MM.1S (cell line): ENCODE measurements at regions not wholly inside any gene's neighbourhood (a gene's known extent, or its start where the extent isn't known, plus 50 kb on each side); places are given as distances from the start of the nearest gene placed in this dataset.

Experiments used
- DNase-seq: peaks from one replicate; pipeline ENCODE4 v3.0.0-alpha.2; 2015
- H2AFZ ChIP-seq: fragments of 300-600 bp; sonication (generic); 2 replicates; pipeline ENCODE4 v1.6.0; 2016; ENCODE audit warnings: antibody characterized with exemption, low read length
- H3F3A ChIP-seq: fragments of 300-600 bp; sonication (generic); 2 replicates; pipeline ENCODE4 v1.6.1; 2016; ENCODE audit warnings: mild to moderate bottlenecking, antibody characterized with exemption, low read length, moderate library complexity, mixed read lengths; ENCODE audit not compliant: insufficient read depth
- H3K27ac ChIP-seq: fragments of 300-600 bp; sonication (generic); 2 replicates; pipeline ENCODE4 v1.5.1; 2016; ENCODE audit warnings: mild to moderate bottlenecking, low read length
- H3K27me3 ChIP-seq: fragments of 300-600 bp; sonication (generic); replicated peaks from 2 replicates; pipeline ENCODE4 v1.6.0; 2016; ENCODE audit warnings: low read length; ENCODE audit not compliant: insufficient read depth
- H3K36me3 ChIP-seq: fragments of 300-600 bp; sonication (generic); replicated peaks from 2 replicates; pipeline ENCODE4 v1.6.1; 2016; ENCODE audit warnings: mild to moderate bottlenecking, low read length, mixed read lengths; ENCODE audit not compliant: insufficient read depth
- H3K4me1 ChIP-seq: fragments of 300-600 bp; sonication (generic); 2 replicates; pipeline ENCODE4 v1.6.1; 2016; ENCODE audit warnings: low read length, mixed read lengths
- H3K4me2 ChIP-seq: fragments of 300-600 bp; sonication (generic); 2 replicates; pipeline ENCODE4 v1.6.0; 2016; ENCODE audit warnings: low read depth, low read length
- H3K4me3 ChIP-seq: fragments of 300-600 bp; sonication (generic); 2 replicates; pipeline ENCODE4 v1.5.1; 2016; ENCODE audit warnings: low read length, mixed read lengths
- H3K79me2 ChIP-seq: fragments of 300-600 bp; sonication (generic); 2 replicates; pipeline ENCODE4 v1.6.1; 2016; ENCODE audit warnings: mixed run types, low read length, mixed read lengths
- H3K9ac ChIP-seq: fragments of 300-600 bp; sonication (generic); 2 replicates; pipeline ENCODE4 v1.6.1; 2016; ENCODE audit warnings: low read length, mixed read lengths
- H3K9me2 ChIP-seq: fragments of 300-600 bp; sonication (generic); replicated peaks from 2 replicates; pipeline ENCODE4 v1.6.1; 2016; ENCODE audit warnings: mild to moderate bottlenecking, low read length, mixed read lengths; ENCODE audit not compliant: insufficient read depth
- H3K9me3 ChIP-seq: fragments of 300-600 bp; sonication (generic); replicated peaks from 2 replicates; pipeline ENCODE4 v1.6.1; 2016; ENCODE audit warnings: mild to moderate bottlenecking, low read length, mixed read lengths; ENCODE audit not compliant: insufficient read depth
- H4K20me1 ChIP-seq: fragments of 300-600 bp; sonication (generic); 2 replicates; pipeline ENCODE4 v1.6.1; 2016; ENCODE audit warnings: mild to moderate bottlenecking, low read length, moderate library complexity, mixed read lengths; ENCODE audit not compliant: insufficient read depth
- EZH2 ChIP-seq: fragments of 300-600 bp; sonication (generic); optimal IDR thresholded peaks from 2 replicates; pipeline ENCODE3; 2017; ENCODE audit warnings: low read depth, mild to moderate bottlenecking, antibody characterized with exemption, low read length, mixed read lengths
- EZH2phosphoT487 ChIP-seq: fragments of 300-600 bp; sonication (generic); IDR thresholded peaks from 2 replicates; pipeline ENCODE4 v1.6.1; 2018; ENCODE audit warnings: antibody characterized with exemption, low read length
- TF ChIP-seq, protein P1 (sequence below): fragments of 300-600 bp; sonication (generic); IDR thresholded peaks from 2 replicates; pipeline ENCODE4 v1.5.1; 2016; ENCODE audit warnings: antibody characterized with exemption, low read length, mixed read lengths

DNA sequence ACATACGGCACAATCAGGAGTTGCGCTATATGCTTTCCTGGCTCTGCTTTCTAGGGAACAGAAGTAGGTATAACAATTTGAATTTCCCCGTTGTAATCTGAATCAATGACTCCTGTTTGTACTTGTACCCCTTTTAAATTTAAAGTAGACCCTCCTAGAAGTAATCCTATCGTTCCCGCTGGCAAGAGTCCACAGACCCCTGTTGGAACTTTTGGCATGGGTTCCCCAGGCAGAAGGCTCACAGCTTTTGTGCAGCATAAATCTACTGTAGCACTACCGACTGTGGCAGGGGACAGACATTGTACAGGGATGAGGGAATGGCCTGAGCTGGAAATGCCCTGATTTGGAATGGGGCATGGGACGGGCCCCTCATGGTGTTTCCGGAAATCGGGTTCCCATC lies 705.2 kb downstream of the LRFN5 start:
- Histone ChIP-seq H4K20me1 (no peaks in the 10 kb centered on the region), H3F3A (no peaks in the 10 kb centered on the region), H3K27ac (no peak overlapping the region), H3K9me2 (no peaks in the 10 kb centered on the region), H3K27me3 (no peaks in the 10 kb centered on the region), H3K4me3 (no peak overlapping the region), H3K9ac (no peak overlapping the region), H3K36me3 (no peaks in the 10 kb centered on the region), H3K79me2 (no peaks in the 10 kb centered on the region), H3K4me2 (no peak overlapping the region), H3K9me3 (no peaks in the 10 kb centered on the region), H2AFZ (no peak overlapping the region), H3K4me1 (no peaks in the 10 kb centered on the region)
- no peak for DNase-seq
- TF ChIP-seq EZH2phosphoT487 (no peak), EZH2 (no peak)
- TF ChIP-seq, protein P1, sequence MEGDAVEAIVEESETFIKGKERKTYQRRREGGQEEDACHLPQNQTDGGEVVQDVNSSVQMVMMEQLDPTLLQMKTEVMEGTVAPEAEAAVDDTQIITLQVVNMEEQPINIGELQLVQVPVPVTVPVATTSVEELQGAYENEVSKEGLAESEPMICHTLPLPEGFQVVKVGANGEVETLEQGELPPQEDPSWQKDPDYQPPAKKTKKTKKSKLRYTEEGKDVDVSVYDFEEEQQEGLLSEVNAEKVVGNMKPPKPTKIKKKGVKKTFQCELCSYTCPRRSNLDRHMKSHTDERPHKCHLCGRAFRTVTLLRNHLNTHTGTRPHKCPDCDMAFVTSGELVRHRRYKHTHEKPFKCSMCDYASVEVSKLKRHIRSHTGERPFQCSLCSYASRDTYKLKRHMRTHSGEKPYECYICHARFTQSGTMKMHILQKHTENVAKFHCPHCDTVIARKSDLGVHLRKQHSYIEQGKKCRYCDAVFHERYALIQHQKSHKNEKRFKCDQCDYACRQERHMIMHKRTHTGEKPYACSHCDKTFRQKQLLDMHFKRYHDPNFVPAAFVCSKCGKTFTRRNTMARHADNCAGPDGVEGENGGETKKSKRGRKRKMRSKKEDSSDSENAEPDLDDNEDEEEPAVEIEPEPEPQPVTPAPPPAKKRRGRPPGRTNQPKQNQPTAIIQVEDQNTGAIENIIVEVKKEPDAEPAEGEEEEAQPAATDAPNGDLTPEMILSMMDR, result no peak

DNA sequence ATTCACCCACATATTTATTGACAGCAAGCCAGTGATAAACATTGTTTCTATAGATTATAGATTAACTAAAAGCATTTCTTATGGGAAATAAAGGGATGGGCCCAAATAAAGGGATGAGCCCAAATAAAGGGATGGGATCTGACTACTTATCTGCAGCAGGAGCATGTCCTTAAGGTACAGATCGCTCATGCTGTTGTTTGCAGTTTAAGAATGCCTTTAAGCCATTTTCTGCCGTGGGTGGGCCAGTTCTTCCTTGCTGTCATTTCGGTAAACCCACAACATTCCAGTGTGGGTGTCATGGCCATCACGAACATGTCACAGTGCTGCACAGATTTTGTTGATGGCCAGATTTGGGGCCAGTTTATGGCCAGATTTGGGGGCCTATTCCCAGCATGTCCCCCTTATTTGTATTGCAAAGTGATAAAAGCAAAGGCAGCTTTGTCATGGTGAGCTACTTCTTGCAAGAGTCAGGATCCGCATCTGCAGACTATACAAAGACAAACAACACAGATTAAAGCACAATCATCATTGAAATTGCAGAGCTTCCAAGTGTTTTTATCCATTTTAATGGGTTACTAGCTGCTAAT lies 700.7 kb downstream of the LRFN5 start:
- Histone ChIP-seq H3K9me2 (no peaks in the 10 kb centered on the region), H3K4me3 (no peak overlapping the region), H3K27me3 (no peaks in the 10 kb centered on the region), H3K9ac (no peak overlapping the region), H3K9me3 (no peaks in the 10 kb centered on the region), H3K27ac (no peak overlapping the region), H3K36me3 (no peaks in the 10 kb centered on the region), H4K20me1 (no peaks in the 10 kb centered on the region), H2AFZ (no peak overlapping the region), H3K79me2 (no peaks in the 10 kb centered on the region), H3F3A (no peaks in the 10 kb centered on the region), H3K4me2 (no peak overlapping the region), H3K4me1 (no peaks in the 10 kb centered on the region)
- DNase-seq, result no peak
- TF ChIP-seq EZH2, result no peak
- TF ChIP-seq EZH2phosphoT487, result no peak
- TF ChIP-seq, protein P1, result no peak

DNA sequence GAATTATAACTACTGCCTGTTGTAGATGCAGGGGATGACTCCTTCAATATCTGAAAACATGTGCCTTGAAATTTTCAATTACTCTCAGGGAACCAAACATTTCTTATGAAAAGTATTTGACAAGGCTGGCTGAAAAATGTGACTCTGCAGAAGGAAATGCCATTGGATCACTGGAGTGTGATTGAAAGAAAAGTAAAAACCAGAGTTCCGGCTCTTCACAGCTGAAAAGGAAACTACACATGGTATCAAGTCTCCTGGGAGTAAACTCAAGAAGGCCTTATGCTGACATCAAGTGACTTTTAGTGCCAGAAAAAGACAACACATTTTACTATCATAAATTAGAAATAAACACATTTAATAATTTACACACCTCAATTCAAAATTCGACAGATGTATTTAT lies 693.0 kb downstream of the LRFN5 start:
- no peaks in the 10 kb centered on the region for H4K20me1 ChIP-seq
- no peak overlapping the region for H3K4me2 ChIP-seq
- no peak overlapping the region for H3K27ac ChIP-seq
- H3K9ac ChIP-seq, result no peak overlapping the region
- H3K36me3 ChIP-seq, result no peaks in the 10 kb centered on the region
- no peaks in the 10 kb centered on the region for H3F3A ChIP-seq
- H2AFZ ChIP-seq, result no peak overlapping the region
- H3K9me3 ChIP-seq, result no peaks in the 10 kb centered on the region
- no peaks in the 10 kb centered on the region for H3K9me2 ChIP-seq
- H3K4me3 ChIP-seq, result no peak overlapping the region
- TF ChIP-seq, protein P1, result no peak
- no peak for TF ChIP-seq EZH2
- no peak for TF ChIP-seq EZH2phosphoT487
- no peaks in the 10 kb centered on the region for H3K27me3 ChIP-seq
- peak; percentile 30 for DNase-seq
- no peaks in the 10 kb centered on the region for H3K79me2 ChIP-seq
- no peaks in the 10 kb centered on the region for H3K4me1 ChIP-seq
